GM12878 (cell line): ENCODE measurements at regions not wholly inside any gene's neighbourhood (a gene's known extent, or its start where the extent isn't known, plus 50 kb on each side); places are given as distances from the start of the nearest gene placed in this dataset.

Source experiments
- ATAC-seq: fragments of 200-7000 bp; cut with Tn5 transposase; 3 replicates; pipeline ENCODE4 v1.9.1; 2020; ENCODE audit warnings: mild to moderate bottlenecking, moderate library complexity
- BruUV-seq: library from RNA; stranded (reverse); fragments of 400-500 nt; replicated peaks from 2 replicates; lab custom pipeline; 2021; lab: Mats Ljungman, UMichigan
- CTCF ChIA-PET: fragments of 300-600 bp; sonication (Branson Sonifier 250); formaldehyde crosslinking; extraction: SDS; loops from one replicate; lab custom pipeline; 2021; ENCODE audit warnings: inconsistent platforms; lab: Yijun Ruan, JAX
- POLR2A ChIA-PET: fragments of 350-600 bp; formaldehyde crosslinking; extraction: SDS; loops from one replicate; lab custom pipeline; 2021; ENCODE audit warnings: inconsistent platforms; lab: Charles Lee
- RAD21 ChIA-PET: fragments of 300-600 bp; sonication (Branson Sonifier 250); formaldehyde crosslinking; loops from one replicate; lab custom pipeline; 2023; ENCODE audit warnings: antibody characterized with exemption; ENCODE audit not compliant: unreplicated experiment; lab: Charles Lee
- SMC1A ChIA-PET: fragments of 300-600 bp; sonication (Branson Sonifier 250); formaldehyde crosslinking; loops from one replicate; lab custom pipeline; 2023; ENCODE audit not compliant: unreplicated experiment, uncharacterized antibody; lab: Charles Lee
- DNase-seq: peaks from one replicate; pipeline ENCODE4 v3.0.0-alpha.2; 2011; ENCODE audit warnings: low read depth, low spot score
- FAIRE-seq: peaks from 3 replicates; lab custom pipeline; 2011; peaks lifted over from hg19 to GRCh38; lab: Jason Lieb, UNC
- H2AFZ ChIP-seq: 2 replicates; pipeline ENCODE4 v1.6.0; 2011; ENCODE audit warnings: low read depth, low read length, control low read depth; ENCODE audit not compliant: control insufficient read depth
- H3K27ac ChIP-seq: 2 replicates; pipeline ENCODE4 v1.5.1; 2011; ENCODE audit warnings: control low read depth; ENCODE audit not compliant: control insufficient read depth, insufficient read depth
- H3K27me3 ChIP-seq, 2 experiments: replicated peaks in 1 of 2; 2 replicates each; pipeline versions ENCODE4 v1.6.0 to v1.6.1; 2011; ENCODE audit warnings: low read length in 1 of 2; ENCODE audit not compliant: control insufficient read depth in 2 of 2, insufficient read depth in 2 of 2
- H3K36me3 ChIP-seq, 2 experiments: 2 replicates each; pipeline ENCODE4 v1.5.1; 2011; ENCODE audit warnings: low read length in 1 of 2; ENCODE audit not compliant: control insufficient read depth in 2 of 2, insufficient read depth in 2 of 2
- H3K4me1 ChIP-seq: 2 replicates; pipeline ENCODE4 v1.6.1; 2011; ENCODE audit warnings: mild to moderate bottlenecking, low read length, moderate library complexity, mixed read lengths; ENCODE audit not compliant: control insufficient read depth, insufficient read depth
- H3K4me2 ChIP-seq: 2 replicates; pipeline ENCODE4 v1.6.0; 2011; ENCODE audit warnings: control low read depth; ENCODE audit not compliant: control insufficient read depth, insufficient read depth
- H3K4me3 ChIP-seq: fragments of 200-600 bp; sonication (generic); 2 replicates; pipeline ENCODE4 v1.5.1; 2016
- H3K79me2 ChIP-seq: 2 replicates; pipeline ENCODE4 v1.6.0; 2011; ENCODE audit warnings: low read length; ENCODE audit not compliant: control insufficient read depth, insufficient read depth
- H3K9ac ChIP-seq: 2 replicates; pipeline ENCODE4 v1.8.0; 2011; ENCODE audit warnings: low read length, control low read depth, mixed read lengths; ENCODE audit not compliant: control insufficient read depth, insufficient read depth
- H3K9me3 ChIP-seq: replicated peaks from 3 replicates; pipeline ENCODE4 v1.5.1; 2011; ENCODE audit warnings: mild to moderate bottlenecking, low read length; ENCODE audit not compliant: control insufficient read depth, insufficient read depth
- H4K20me1 ChIP-seq: 2 replicates; pipeline ENCODE4 v1.6.0; 2011; ENCODE audit not compliant: control insufficient read depth, insufficient read depth
- CBX3 ChIP-seq: fragments of 200-600 bp; sonication (generic); IDR thresholded peaks from 2 replicates; pipeline ENCODE4 v1.6.1; 2016; ENCODE audit warnings: low read depth, borderline replicate concordance
- CHD4 ChIP-seq: fragments of 200-600 bp; sonication (generic); IDR thresholded peaks from 2 replicates; pipeline ENCODE4 v1.6.1; 2016; ENCODE audit warnings: mild to moderate bottlenecking
- E4F1 ChIP-seq: fragments of 450-650 bp; IDR thresholded peaks from 2 replicates; pipeline ENCODE4 v1.6.1; 2018; ENCODE audit warnings: borderline replicate concordance, mild to moderate bottlenecking; ENCODE audit not compliant: partially characterized antibody
- ELK1 ChIP-seq: IDR thresholded peaks from 2 replicates; pipeline ENCODE4 v1.6.1; 2012; ENCODE audit warnings: low read depth, low read length, improper control_type of control experiment
- HCFC1 ChIP-seq: fragments of 150-350 bp; IDR thresholded peaks from 2 replicates; pipeline ENCODE4 v1.6.1; 2014; ENCODE audit warnings: low read length
- HDAC6 ChIP-seq: fragments of 200-600 bp; sonication (generic); IDR thresholded peaks from one replicate; pipeline ENCODE4 v1.8.0; 2017; ENCODE audit warnings: antibody characterized with exemption; ENCODE audit not compliant: unreplicated experiment
- MTA3 ChIP-seq: IDR thresholded peaks from 2 replicates; pipeline ENCODE4 v1.6.1; 2012; ENCODE audit warnings: low read length, inconsistent platforms, borderline replicate concordance
- MYB ChIP-seq: fragments of 150-350 bp; IDR thresholded peaks from 2 replicates; pipeline ENCODE4 v1.6.1; 2014; ENCODE audit warnings: mild to moderate bottlenecking, low read depth, low read length, borderline replicate concordance
- RB1 ChIP-seq: fragments of 450-650 bp; formaldehyde crosslinking; IDR thresholded peaks from 2 replicates; pipeline ENCODE4 v1.6.1; 2017; ENCODE audit warnings: mild to moderate bottlenecking, borderline replicate concordance
- RELA ChIP-seq: fragments of 450-650 bp; IDR thresholded peaks from 2 replicates; pipeline ENCODE4 v1.8.0; 2014; ENCODE audit warnings: borderline replicate concordance; ENCODE audit not compliant: partially characterized antibody
- REST ChIP-seq: IDR thresholded peaks from 2 replicates; pipeline ENCODE4 v1.6.1; 2012; ENCODE audit warnings: mild to moderate bottlenecking, low read depth, low read length
- RFX5 ChIP-seq: IDR thresholded peaks from 2 replicates; pipeline ENCODE4 v1.6.1; 2011; ENCODE audit warnings: low read depth, low read length, improper control_type of control experiment
- SMAD1 ChIP-seq: fragments of 450-650 bp; IDR thresholded peaks from 2 replicates; pipeline ENCODE4 v1.6.1; 2018; ENCODE audit warnings: mild to moderate bottlenecking, low read depth; ENCODE audit not compliant: partially characterized antibody
- SUPT20H ChIP-seq: IDR thresholded peaks from 2 replicates; pipeline ENCODE4 v1.6.1; 2011; ENCODE audit warnings: low read depth, mild to moderate bottlenecking, low read length, moderate library complexity, borderline replicate concordance; ENCODE audit not compliant: control insufficient read depth
- YBX1 ChIP-seq: fragments of 450-650 bp; IDR thresholded peaks from 2 replicates; pipeline ENCODE4 v1.6.1; 2016; ENCODE audit warnings: antibody characterized with exemption
- WGBS: methylation state at CpG from one replicate; pipeline ENCODE4 v1.1.6; 2016; ENCODE audit warnings: low lambda C conversion rate; ENCODE audit not compliant: insufficient replicate concordance, insufficient coverage; ENCODE audit errors: missing lambda C conversion rate; 5-methylcytosine and 5-hydroxymethylcytosine counted together
- in situ Hi-C: fragments of 300-500 bp; cut with MboI; formaldehyde crosslinking; loops from 9 replicates; pipeline ENCODE4 v1.14.3; 2018; ENCODE audit warnings: mixed read lengths
- intact Hi-C: fragments of 100-400 bp; cut with micrococcal nuclease; formaldehyde crosslinking; loops from one replicate; pipeline ENCODE4 v1.14.2; 2022; ENCODE audit not compliant: unreplicated experiment

DNA sequence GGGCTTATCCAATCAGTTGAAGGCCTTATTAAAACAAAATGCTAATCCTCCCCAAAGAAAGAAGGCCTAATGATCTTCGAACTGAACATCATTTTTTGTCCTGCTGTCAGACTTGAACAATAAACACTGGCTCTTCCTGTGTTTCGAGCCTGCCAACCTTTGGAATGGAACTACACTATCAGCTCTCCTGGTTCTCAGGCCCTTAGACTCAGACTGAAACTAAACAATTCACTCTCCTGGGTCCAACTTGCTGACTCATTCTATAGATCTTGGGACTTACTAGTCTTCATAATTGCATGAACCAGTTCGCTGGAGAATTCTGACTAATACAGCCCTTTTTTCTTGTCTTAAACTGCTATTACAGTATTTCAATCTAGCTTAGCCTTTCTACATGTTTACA is 235.2 kb downstream of the LNPK start:
- in situ Hi-C loops = no loop called here
- H3K27ac ChIP-seq = no peak overlapping the region
- no peak overlapping the region for H2AFZ ChIP-seq
- intact Hi-C loops = no loop called here
- ChIA-PET RAD21 (no interaction called here), POLR2A (no interaction called here), SMC1A (no interaction called here), CTCF (no interaction called here)
- H3K4me3 ChIP-seq = no peak overlapping the region
- H3K4me1 ChIP-seq = no peaks in the 10 kb centered on the region
- no peak for TF ChIP-seq ELK1
- no peak for TF ChIP-seq REST
- no peak for TF ChIP-seq HCFC1
- no peak for TF ChIP-seq YBX1
- TF ChIP-seq E4F1 = no peak
- no peak for TF ChIP-seq RELA
- no peak for TF ChIP-seq SMAD1
- no peak for TF ChIP-seq MYB
- TF ChIP-seq HDAC6 = no peak
- TF ChIP-seq RFX5 = no peak
- no peak for TF ChIP-seq MTA3
- TF ChIP-seq RB1 = no peak
- no peak for TF ChIP-seq CBX3
- TF ChIP-seq SUPT20H = no peak
- TF ChIP-seq CHD4 = no peak
- no peak overlapping the region for H3K4me2 ChIP-seq
- BruUV-seq = no TSS peak
- H3K9ac ChIP-seq = no peak overlapping the region
- WGBS = 0% methylated on average over 3 of the region's 3 CpGs
- DNase-seq (no peak), ATAC-seq (no peak), FAIRE-seq (no peak)
- H4K20me1 ChIP-seq = no peaks in the 10 kb centered on the region
- no peaks in the 10 kb centered on the region for H3K27me3 ChIP-seq
- no peaks in the 10 kb centered on the region for H3K36me3 ChIP-seq
- no peaks in the 10 kb centered on the region for H3K79me2 ChIP-seq
- no peaks in the 10 kb centered on the region; the same call in 2 of the 3 replicates for H3K9me3 ChIP-seq
